ENCODE measurements at regions not wholly inside any gene's neighbourhood (a gene's known extent, or its start where the extent isn't known, plus 50 kb on each side); places are given as distances from the start of the nearest gene placed in this dataset.
"Not testable (repeated sequence)": the region's sequence is repeated elsewhere in the genome, so short reads cannot be mapped to it uniquely, and the experiment has no call there.

DNA sequence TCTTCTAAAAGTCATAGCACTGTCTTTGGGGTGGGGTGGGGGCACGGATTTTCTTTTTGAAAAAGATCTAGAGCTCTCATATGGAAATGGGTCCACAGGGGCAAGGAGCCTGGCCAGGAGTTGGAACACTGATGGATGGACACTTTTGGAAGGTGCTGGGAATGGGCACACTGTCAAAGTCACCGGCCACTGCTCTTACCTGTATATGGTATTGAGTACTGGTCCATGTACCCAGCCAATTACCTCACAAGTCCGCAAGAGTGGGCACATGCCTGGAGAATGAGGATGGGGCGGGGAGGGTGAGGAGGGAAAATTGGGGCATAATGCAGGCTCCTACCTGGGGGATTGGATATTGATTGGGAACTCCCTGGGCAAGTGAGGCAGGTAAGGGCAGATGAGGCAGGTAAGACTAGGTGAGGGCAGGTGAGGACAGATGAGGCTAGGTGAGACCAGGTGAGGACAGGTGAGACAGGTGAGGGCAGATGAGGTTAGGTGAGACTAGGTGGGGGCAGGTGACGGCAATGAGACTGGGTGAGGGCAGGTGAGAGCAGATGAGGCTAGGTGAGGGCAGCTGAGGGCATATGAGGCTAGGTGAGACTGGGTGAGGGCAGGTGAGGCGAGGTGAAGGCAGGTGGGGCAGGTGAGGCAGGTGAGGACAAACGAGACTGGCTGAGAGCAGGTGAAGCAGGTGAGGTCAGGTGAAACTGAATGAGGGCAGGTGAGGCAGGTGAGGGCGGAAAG lies 167.9 kb downstream of the NRN1 start:
- DNase-seq (ENCODE audit: low spot score), result no peak

DNA sequence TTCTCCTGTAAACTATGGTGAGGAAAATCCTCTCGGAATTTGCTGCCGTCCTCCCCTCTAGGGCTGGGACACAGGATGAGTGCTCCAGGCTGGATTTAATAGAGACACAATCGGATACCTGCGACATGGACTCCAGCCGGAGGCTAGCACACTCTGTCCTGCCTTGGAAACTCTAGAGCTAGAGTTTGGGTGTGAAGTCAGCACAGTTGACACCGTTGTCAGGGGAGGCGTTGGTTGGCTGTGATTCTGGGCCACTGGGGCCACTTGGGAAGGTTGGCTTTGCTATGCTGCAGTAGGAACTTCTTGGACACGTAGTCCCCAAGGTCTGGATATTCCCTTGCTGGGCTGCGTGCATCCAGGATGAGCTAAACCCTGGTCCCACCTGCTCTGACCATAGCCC lies 169.4 kb downstream of the NRN1 start:
- no peak for DNase-seq (ENCODE audit: low spot score)

DNA sequence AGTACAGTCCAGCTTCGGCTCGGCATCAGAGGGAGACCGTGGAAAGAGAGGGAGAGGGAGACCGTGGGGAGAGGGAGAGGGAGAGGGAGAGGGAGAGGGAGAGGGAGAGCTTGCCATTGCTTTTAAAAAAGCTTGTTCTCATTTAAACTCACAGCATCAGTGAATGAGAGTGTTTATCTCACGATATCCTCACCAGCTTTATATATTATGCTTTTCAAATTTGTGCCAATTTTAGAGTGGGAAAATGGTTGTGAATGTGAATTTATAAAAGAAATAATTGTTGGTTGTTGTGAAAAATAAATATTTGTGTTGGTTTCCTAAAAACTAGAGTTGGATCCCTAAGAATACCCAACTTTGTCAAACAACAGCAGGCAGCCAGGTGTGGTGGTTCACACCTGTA lies 170.1 kb downstream of the NRN1 start:
- DNase-seq (ENCODE audit: low spot score), result not testable (repeated sequence)

DNA sequence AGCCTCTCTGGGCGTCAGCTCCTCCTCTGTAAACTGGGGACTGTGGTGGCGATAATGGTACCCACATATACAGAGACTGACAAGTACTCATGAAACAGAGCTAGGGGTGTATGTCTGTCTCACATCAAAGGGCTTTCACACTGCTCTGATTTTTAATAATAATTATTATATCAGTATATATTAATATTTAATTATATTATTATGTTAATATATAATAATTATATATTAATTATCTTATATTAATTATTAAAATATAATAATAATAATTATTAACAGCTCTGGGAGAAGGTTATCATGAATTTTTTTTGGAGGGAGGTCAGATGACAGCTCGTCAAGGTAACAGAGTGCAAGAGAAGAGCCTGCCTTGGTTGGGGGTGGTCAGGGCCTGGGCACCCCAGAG lies 173.6 kb downstream of the NRN1 start:
- no peak for DNase-seq (ENCODE audit: low spot score)

DNA sequence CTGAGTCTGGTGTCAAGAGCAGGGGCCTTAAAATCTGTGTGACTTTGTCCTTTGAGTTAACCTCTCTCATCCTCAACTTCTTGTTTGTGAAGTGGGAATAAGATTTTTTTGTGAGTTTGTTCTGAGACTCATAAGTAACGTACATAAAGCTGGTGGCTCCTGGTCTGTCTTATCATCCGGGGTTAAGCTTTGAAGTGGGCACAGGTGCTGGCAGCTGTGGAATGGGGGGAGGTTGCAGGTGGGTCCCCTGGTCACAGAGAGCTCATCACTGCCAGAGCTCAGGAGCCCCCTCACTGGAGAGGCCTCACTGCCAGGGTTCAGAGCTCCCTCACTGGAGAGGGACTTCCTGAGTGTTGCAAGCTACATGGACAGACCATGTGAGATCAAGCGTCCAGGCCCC lies 174.1 kb downstream of the NRN1 start:
- no peak for DNase-seq (ENCODE audit: low spot score)

DNA sequence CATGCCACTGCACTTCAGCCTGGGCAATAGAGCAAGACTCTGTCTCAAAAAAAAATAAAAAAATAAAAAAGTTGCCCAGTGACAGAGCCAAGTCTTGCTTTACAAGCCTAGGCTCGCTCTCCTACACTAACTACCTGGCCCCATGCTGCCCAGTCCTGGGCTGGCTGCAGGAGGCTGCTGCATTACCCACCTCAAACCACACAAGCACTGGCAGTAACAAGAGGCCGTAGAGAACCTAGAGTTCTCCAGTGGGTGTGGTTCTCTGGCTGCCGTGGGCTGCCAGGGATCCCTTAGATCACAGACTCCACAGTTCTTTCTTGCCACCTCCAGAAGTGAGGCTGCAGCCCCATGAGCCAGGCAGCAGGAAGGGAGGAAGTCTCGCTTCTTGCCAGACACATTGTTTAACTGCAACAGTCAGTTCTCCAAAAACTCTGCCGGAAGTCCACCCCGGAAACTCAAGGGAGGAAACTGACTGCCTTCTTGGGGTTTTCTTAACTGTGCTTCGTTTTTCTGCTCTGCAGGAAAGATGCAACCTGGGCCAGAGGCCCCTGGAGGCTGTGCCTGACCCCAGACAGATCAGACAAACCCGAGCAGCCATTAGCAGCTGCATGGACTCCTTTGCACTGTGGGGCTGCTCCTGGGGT lies 175.4 kb downstream of the NRN1 start:
- DNase-seq (ENCODE audit: low spot score), result not testable (repeated sequence)

DNA sequence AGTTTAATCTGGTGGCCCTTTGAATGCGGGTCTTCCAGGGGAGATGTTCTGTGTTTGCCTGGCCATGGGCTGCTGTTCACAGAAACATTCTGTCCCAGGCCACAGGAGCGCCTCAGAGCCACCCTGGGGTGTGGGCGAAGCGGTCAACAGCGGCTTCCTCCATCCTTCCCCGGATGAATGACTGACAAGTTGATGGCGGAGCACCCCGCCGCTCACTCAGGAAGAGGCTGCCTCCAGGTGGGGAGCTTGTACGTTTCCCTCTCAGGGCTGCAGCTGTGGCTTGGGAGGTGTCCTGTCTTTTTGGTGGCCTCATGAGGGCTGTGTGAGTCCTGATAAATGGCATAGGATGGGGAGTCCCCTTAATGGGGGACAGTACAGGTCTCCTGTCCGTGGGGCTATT lies 178.4 kb downstream of the NRN1 start:
- DNase-seq (ENCODE audit: low spot score), result no peak

DNA sequence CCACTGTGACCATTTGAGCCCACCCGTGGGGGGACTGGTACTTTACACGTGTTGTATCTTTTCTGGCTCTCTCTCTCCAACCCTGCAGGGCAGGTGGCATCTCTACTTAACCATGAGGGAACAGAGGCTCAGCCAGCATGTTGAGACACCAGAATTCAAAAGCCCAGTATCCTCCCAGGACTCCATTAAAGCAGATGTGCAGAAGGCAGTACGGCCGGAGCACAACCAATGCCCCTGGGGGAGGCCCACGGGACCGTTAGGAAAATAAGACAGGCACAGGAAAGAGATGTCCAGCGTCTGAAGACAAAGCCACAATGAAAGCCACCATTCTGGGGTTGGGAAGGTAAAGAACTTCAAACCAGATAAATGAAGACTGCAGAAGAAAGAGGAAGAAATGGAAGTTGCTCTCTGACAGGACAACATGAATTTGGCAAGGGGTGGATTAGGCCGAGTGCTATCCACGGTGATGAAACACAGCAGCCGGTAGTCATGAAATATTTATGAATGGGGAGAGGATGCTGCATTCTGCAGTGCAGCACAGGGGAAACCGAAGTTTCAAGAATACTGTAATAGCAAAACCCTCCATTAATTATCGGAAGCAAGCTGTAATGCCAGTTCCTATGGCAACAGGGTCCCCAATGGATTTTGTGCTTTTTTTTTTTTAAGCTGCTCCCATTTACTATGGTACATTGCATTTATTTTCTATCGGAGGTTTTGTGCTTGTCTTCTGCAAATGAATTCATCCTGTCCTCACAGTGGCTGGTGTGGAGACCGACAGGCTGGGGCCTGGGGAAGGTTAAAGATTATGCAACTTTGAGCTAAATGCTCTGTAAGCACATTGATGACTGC lies 179.4 kb downstream of the NRN1 start:
- no peak for DNase-seq (ENCODE audit: low spot score)

DNA sequence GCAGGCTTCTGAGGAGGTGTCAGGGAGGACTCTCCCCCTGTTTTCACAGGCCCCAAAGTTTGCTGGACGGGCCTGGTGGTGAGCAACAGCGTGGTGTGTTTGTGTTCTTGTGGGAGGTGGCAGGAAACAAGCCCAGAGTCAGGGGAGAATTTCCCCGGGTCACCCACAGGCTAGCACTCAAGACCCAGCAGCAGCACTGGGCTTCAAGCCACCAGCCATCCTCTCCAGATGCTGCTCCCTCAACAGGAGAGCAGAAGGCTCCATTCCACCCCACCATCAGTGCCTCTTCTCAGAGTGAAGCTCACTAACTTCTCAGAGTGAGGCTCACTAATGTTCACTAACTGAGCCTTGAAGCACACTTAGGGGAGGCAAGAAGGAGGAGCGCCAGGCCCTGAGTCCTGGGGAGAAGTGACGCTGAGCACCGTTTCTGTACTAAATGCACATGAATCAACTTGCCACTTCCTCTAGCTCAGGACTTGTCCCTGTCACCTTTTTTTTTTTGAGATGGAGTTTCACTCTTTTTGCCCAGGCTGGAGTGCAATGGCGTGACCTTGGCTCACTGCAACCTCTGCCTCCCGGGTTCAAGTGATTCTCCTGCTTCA lies 182.2 kb downstream of the NRN1 start:
- not testable (repeated sequence) for DNase-seq (ENCODE audit: low spot score)
